ENCODE measurements at regions not wholly inside any gene's neighbourhood (a gene's known extent, or its start where the extent isn't known, plus 50 kb on each side); places are given as distances from the start of the nearest gene placed in this dataset.

- H3K4me3 ChIP-seq (ENCODE audit: low read depth, low read length): no peak overlapping the region
- H3K9me3 ChIP-seq (ENCODE audit: control insufficient read depth, insufficient read depth, low read depth, low read length): no peaks in the 10 kb centered on the region
- no peak overlapping the region for H3K27ac ChIP-seq (ENCODE audit: extremely low read depth, low read depth, low read length)
- no peaks in the 10 kb centered on the region for H3K36me3 ChIP-seq (ENCODE audit: control insufficient read depth in 2 of 2, insufficient read depth in 1 of 2, low read length in 2 of 2)
- POLR2A ChIA-PET: interaction anchor here (0.7 to 0.8 kb wide), 2 partner anchors 18 to 731 kb away, joined by 3 read pairs; no protein-coding TSS in a partner anchor
- CTCF ChIA-PET: interaction anchor here (0.9 to 2.9 kb wide), 6 partner anchors 13 to 291 kb away, joined by 3 to 17 read pairs (median 4); no protein-coding TSS in a partner anchor
- TF ChIP-seq ZNF362 (tag by site-specific recombination; IDR thresholded peaks at IDR 0.05): no peak
- TF ChIP-seq SCRT1 (tag by site-specific recombination; IDR thresholded peaks at IDR 0.05; ENCODE audit: borderline replicate concordance): peak; percentile 92
- peak; percentile 98 for TF ChIP-seq SCRT2 (tag by site-specific recombination; IDR thresholded peaks at IDR 0.05)
- TF ChIP-seq ZNF23 (tag by site-specific recombination; IDR thresholded peaks at IDR 0.05; ENCODE audit: borderline replicate concordance): no peak
- TF ChIP-seq SALL2 (tag by site-specific recombination; IDR thresholded peaks at IDR 0.05; ENCODE audit: borderline replicate concordance): no peak
- TF ChIP-seq ZNF366 (tag by site-specific recombination; conservative IDR thresholded peaks at IDR 0.05): peak; percentile 39; the same call in 1 of the 2 replicates
- peaks cover 22% of the 10 kb centered on the region for H3K4me1 ChIP-seq (ENCODE audit: control insufficient read depth, insufficient read depth, low read length)
Observed at GRCh38 chr1:39128959-39129358, 75.5 kb upstream of the MACF1 start.

- Histone ChIP-seq H3K36me3 (ENCODE audit: control insufficient read depth in 2 of 2, insufficient read depth in 1 of 2, low read length in 2 of 2) (no peaks in the 10 kb centered on the region), H3K4me1 (ENCODE audit: control insufficient read depth, insufficient read depth, low read length) (peaks cover 22% of the 10 kb centered on the region), H3K27ac (ENCODE audit: extremely low read depth, low read depth, low read length) (no peak overlapping the region), H3K9me3 (ENCODE audit: control insufficient read depth, insufficient read depth, low read depth, low read length) (no peaks in the 10 kb centered on the region), H3K4me3 (ENCODE audit: low read depth, low read length) (no peak overlapping the region)
- TF ChIP-seq ZNF24 (tag by site-specific recombination; IDR thresholded peaks at IDR 0.05) (no peak), CTCF (tag by site-specific recombination; IDR thresholded peaks at IDR 0.05) (peak; percentile 47; the same call in 1 of the 2 replicates), ZBTB17 (tag by site-specific recombination; IDR thresholded peaks at IDR 0.05) (0 out of 2 replicates have a peak, but pooled peaks have one; percentile 5), ZNF654 (tag by site-specific recombination; IDR thresholded peaks at IDR 0.05; ENCODE audit: low read depth) (peak; percentile 66), PRDM1 (tag by site-specific recombination; IDR thresholded peaks at IDR 0.05) (0 out of 2 replicates have a peak, but pooled peaks have one; percentile 38)
- POLR2A ChIA-PET: no interaction called here
- CTCF ChIA-PET: interaction anchor here (0.6 to 4.5 kb wide), 9 partner anchors 12 to 290 kb away, joined by 3 to 56 read pairs (median 4); no protein-coding TSS in a partner anchor
Observed at GRCh38 chr1:39129514-39129913, 75.0 kb upstream of the MACF1 start.

GRCh38 chr1:39130325-39130724 lies 74.2 kb upstream of the MACF1 start:
- Histone ChIP-seq H3K4me1 (ENCODE audit: control insufficient read depth, insufficient read depth, low read length) (peaks cover 22% of the 10 kb centered on the region), H3K36me3 (ENCODE audit: control insufficient read depth in 2 of 2, insufficient read depth in 1 of 2, low read length in 2 of 2) (no peaks in the 10 kb centered on the region), H3K9me3 (ENCODE audit: control insufficient read depth, insufficient read depth, low read depth, low read length) (no peaks in the 10 kb centered on the region), H3K27ac (ENCODE audit: extremely low read depth, low read depth, low read length) (no peak overlapping the region), H3K4me3 (ENCODE audit: low read depth, low read length) (no peak overlapping the region)
- POLR2A ChIA-PET: no interaction called here
- CTCF ChIA-PET: interaction anchor here (0.6 to 4.5 kb wide), 7 partner anchors 11 to 289 kb away, joined by 3 to 56 read pairs (median 3); no protein-coding TSS in a partner anchor
- TF ChIP-seq ZNF19 (tag by site-specific recombination; IDR thresholded peaks at IDR 0.05; ENCODE audit: low read depth) (no peak), ZNF518A (tag by site-specific recombination; conservative IDR thresholded peaks at IDR 0.05; ENCODE audit: low read depth) (no peak), ZNF354C (tag by site-specific recombination; IDR thresholded peaks at IDR 0.05; ENCODE audit: borderline replicate concordance, low read depth) (no peak), ZFHX2 (tag by site-specific recombination; conservative IDR thresholded peaks at IDR 0.05) (peak; percentile 47; the same call in 1 of the 2 replicates), ZSCAN5A (tag by site-specific recombination; IDR thresholded peaks at IDR 0.05) (no peak), ZNF202 (tag by site-specific recombination; IDR thresholded peaks at IDR 0.05; ENCODE audit: borderline replicate concordance) (no peak), ZNF76 (tag by site-specific recombination; IDR thresholded peaks at IDR 0.05; ENCODE audit: borderline replicate concordance, low read depth) (no peak), ZNF248 (tag by site-specific recombination; IDR thresholded peaks at IDR 0.05) (no peak), WT1 (tag by site-specific recombination; IDR thresholded peaks at IDR 0.05) (peak; percentile 93), ZNF132 (tag by site-specific recombination; IDR thresholded peaks at IDR 0.05; ENCODE audit: borderline replicate concordance) (no peak), ZNF629 (tag by site-specific recombination; IDR thresholded peaks at IDR 0.05) (no peak)
